Left ventricle myocardium inferior (tissue), 1 donor: ENCODE measurements at regions not wholly inside any gene's neighbourhood (a gene's known extent, or its start where the extent isn't known, plus 50 kb on each side); places are given as distances from the start of the nearest gene placed in this dataset. TPM values are rescaled to one million over a fixed set of nuclear protein-coding genes. Genes with fewer than 3 reads are reported as not detected.
"Not testable (repeated sequence)": the region's sequence is repeated elsewhere in the genome, so short reads cannot be mapped to it uniquely, and the experiment has no call there.

Experiments used
- DNase-seq: peaks from one replicate; pipeline ENCODE4 v3.0.0-alpha.2; 2020
- H3K27ac ChIP-seq: fragments of 200-600 bp; replicated peaks from 2 replicates; pipeline ENCODE4 v1.8.0; 2021
- H3K27me3 ChIP-seq: fragments of 200-600 bp; 2 replicates; pipeline ENCODE4 v1.8.0; 2021; ENCODE audit warnings: low read depth
- H3K36me3 ChIP-seq: fragments of 200-600 bp; 2 replicates; pipeline ENCODE4 v1.8.0; 2021
- H3K4me1 ChIP-seq: fragments of 200-600 bp; 2 replicates; pipeline ENCODE4 v1.8.0; 2021
- H3K4me3 ChIP-seq: fragments of 200-600 bp; 2 replicates; pipeline ENCODE4 v1.8.0; 2021; ENCODE audit warnings: mild to moderate bottlenecking, moderate library complexity
- H3K9me3 ChIP-seq: fragments of 200-600 bp; replicated peaks from 2 replicates; pipeline ENCODE4 v1.8.0; 2021
- CTCF ChIP-seq: fragments of 200-600 bp; IDR thresholded peaks from 2 replicates; pipeline ENCODE4 v1.8.0; 2021; ENCODE audit warnings: antibody characterized with exemption, mild to moderate bottlenecking, borderline replicate concordance
- intact Hi-C: fragments of 100-400 bp; cut with micrococcal nuclease; formaldehyde crosslinking; loops from one replicate; pipeline ENCODE4 v1.11.0; 2022
- microRNA-seq: library from miRNA; unstranded; fragments of <30 nt; microRNA quantifications from one replicate; pipeline ENCODE4 v1.2.0, GENCODE V29; 2020
- donor health status: DM: no; HTN: yes; CAD: no; lungs with severe emphysema.

GRCh38 chr4:174388461-174389145, 104.9 kb downstream of the CEP44 start:
- Histone ChIP-seq H3K27me3 (no peaks in the 10 kb centered on the region), H3K4me1 (peaks cover 8% of the 10 kb centered on the region), H3K9me3 (no peaks in the 10 kb centered on the region), H3K27ac (no peak overlapping the region), H3K4me3 (no peak overlapping the region), H3K36me3 (no peaks in the 10 kb centered on the region)
- DNase-seq: no peak
- intact Hi-C loops: no loop called here
- TF ChIP-seq CTCF: no peak

GRCh38 chr4:174387721-174388120, 104.0 kb downstream of the CEP44 start:
- H3K27me3 ChIP-seq: no peaks in the 10 kb centered on the region
- H3K4me1 ChIP-seq: peaks cover 8% of the 10 kb centered on the region
- no peak overlapping the region for H3K4me3 ChIP-seq
- TF ChIP-seq CTCF: no peak
- no peak overlapping the region for H3K27ac ChIP-seq
- no peaks in the 10 kb centered on the region for H3K36me3 ChIP-seq
- no peaks in the 10 kb centered on the region for H3K9me3 ChIP-seq
- no peak for DNase-seq
- intact Hi-C loops: no loop called here

- Histone ChIP-seq H3K36me3 (no peaks in the 10 kb centered on the region), H3K9me3 (no peaks in the 10 kb centered on the region), H3K4me1 (peaks cover 8% of the 10 kb centered on the region), H3K4me3 (no peak overlapping the region), H3K27ac (no peak overlapping the region), H3K27me3 (no peaks in the 10 kb centered on the region)
- intact Hi-C loops: no loop called here
- no peak for DNase-seq
- no peak for TF ChIP-seq CTCF
Observed at GRCh38 chr4:174387143-174387542, 103.4 kb downstream of the CEP44 start.

- intact Hi-C loops: no loop called here
- DNase-seq: no peak
- no peak for TF ChIP-seq CTCF
- Histone ChIP-seq H3K9me3 (no peaks in the 10 kb centered on the region), H3K4me1 (no peaks in the 10 kb centered on the region), H3K27me3 (peaks cover 6% of the 10 kb centered on the region), H3K4me3 (no peak overlapping the region), H3K27ac (no peak overlapping the region), H3K36me3 (no peaks in the 10 kb centered on the region)
Observed at GRCh38 chr4:174383783-174384182, 100.1 kb downstream of the CEP44 start.

GRCh38 chr4:174382938-174383605, 99.4 kb downstream of the CEP44 start:
- DNase-seq, H3K27me3 ChIP-seq, H3K4me1 ChIP-seq, H3K9me3 ChIP-seq, intact Hi-C loops, H3K36me3 ChIP-seq, H3K4me3 ChIP-seq, H3K27ac ChIP-seq: not testable (repeated sequence)

Small RNA genes lying in the stretch of these regions (microRNA-seq; reads per million reads assigned to microRNA genes)
- not detected for gene MIR4276
